Epidermal melanocyte (primary cell): ENCODE measurements at regions not wholly inside any gene's neighbourhood (a gene's known extent, or its start where the extent isn't known, plus 50 kb on each side); places are given as distances from the start of the nearest gene placed in this dataset.

ENCODE experiments used
- DNase-seq: peaks from one replicate; pipeline ENCODE4 v3.0.0; 2011; ENCODE audit warnings: low spot score; ENCODE audit not compliant: insufficient read length

DNA sequence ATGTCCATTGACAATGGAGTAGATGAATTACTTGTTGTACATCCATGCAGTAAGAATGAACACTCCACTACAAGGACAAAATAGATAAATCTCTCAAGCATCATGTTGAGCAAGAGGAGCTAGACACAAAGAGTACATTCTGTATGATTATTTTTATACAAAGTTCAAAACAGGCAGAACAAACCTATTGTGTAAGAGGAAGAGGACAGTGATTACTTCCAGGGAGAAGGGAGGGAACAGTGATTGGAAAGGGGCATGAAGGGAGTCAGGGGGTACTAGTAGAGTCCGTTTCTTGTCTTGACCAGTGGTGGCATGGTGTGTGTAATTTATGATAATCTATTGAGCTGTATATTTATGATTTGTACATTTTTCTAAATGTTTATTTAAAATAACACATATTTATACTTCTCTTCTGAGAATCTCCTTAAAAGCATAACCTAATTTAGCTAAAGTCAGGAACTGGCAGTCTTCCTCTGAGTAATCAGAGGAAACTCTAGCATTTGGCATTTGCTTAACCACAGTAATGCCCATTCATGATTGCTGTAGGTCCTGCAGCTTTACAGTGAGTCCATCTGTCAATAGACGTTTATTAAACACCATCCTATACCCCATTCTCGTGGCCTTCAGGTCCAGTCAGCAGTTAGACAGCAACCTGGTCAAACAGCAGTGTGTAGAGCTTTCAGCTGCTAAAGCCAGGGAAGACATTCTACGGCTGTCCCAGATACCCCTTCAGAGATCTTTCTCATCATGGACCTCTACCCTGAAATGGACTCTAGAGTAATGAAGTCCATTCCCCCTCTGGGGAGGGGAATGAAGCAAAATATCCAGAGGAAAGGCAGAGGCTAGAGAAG is 114.1 kb upstream of the GALNT2 start:
- no peak for DNase-seq

DNA sequence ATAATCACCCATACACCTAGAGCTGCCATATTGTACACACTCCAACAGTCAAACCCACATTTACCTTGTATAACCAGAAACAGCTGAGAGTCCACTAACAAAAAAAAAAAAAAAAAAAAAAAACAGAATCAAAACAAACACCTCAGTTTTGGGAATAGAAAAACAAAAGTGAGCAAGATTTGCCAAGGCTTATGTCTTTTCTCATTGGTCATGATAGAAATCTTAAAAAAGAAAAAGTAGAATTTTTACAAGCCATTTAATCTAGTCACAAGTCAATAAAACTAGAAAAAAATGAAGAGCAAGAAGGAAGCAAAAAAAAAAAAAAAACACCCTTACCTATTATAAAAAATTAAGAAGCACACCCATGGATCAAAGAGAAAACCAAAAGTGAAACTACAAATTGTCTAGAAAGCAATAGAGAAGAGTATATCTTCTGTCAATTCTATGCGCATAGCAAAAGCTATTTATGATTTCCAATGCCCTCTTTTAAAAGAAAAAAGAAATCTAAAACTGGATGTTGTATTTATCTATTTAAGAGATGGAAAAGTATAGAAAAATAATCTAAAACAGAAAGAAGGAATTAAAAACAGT is 113.2 kb upstream of the GALNT2 start:
- no peak for DNase-seq

DNA sequence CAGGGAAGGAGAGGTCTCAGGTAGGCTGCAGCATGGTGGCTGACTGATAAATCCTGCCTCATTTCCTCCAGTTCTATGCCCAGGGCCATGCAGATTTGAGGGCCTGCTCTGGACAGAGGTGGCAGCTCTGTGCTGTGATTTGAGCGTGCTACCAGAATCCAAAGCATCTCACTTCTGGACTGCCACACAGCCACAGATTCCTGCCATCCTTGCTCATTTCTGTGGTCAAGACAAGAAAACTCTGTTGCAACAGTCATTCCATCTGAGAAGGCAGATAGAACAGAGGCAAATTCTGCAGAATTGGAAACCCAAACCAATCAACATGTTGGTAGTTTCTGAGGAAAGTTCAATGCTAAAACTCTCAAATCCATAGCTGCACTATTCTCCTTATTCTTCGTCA is 102.8 kb upstream of the GALNT2 start:
- DNase-seq, result no peak

DNA sequence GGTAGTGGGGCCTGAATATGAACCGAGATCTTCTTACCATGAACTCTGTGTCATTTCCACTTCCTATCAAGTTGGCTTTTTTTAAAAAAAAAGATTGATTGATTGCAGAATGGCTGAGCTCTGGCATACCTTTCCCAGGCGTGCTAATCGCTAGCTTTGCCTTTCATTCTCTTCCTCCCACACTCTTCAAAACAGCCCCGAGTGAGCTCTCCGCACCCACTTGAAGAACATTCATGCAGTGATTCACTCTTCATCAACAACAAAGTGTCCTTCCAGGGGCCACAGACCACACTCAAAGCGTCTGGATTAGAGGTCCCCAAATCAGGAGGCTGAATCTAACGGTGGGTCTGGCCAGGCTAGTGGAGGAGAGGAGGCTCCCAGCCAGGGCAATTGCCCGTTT is 96.3 kb upstream of the GALNT2 start:
- DNase-seq, result no peak

DNA sequence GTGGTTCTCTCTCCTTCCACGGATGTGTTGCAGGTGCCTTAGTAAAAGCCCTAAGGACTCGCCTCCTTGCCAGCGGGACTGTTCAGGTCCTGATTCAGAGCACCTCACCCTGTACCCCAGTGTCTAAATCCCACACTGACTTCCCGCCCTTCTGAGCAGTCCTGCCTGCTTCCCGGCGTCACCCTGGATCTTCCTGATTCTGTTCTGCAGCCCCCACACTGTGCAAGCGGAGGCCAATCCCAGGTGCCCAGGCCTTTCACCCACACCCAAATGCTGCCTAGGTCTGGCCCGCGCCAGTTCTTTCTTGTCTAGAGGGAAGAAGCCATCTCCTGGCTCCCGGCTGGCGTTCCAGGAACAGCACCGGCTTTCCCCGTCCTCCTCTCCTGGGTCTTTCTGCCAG is 95.9 kb upstream of the GALNT2 start:
- no peak for DNase-seq

DNA sequence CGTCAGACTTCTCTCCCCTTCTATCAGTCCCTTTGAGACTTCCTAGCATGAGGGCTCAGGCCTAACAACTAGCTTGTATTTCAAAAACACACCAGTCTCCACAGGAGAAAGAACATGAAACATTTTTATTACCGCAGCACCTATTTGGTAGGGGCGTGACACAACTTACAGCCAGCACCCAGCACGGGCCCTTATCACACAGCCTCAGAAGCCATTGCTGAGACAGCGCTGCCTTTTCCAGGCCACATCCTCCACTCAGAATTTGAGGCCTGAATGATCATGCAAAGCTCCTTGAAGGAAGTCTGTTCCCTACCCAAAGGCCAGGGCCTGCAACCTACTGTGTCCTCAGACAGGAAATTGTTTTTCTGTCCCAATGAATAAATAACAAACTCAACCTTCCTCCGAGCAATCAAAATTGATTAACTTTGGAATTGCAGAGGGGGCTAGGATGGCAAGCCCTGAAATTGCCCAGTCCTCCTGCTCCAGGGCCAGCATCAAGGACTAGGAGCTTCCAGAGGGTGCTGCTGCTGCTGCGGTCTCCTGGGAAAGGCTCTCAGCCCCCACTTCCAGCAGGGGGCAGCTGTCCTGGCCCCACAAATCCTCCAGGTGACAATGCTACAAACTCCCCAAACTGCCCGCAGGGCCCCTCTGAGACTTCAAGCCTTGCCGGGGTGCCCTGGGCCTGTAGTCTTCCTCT is 94.3 kb upstream of the GALNT2 start:
- DNase-seq, result no peak

DNA sequence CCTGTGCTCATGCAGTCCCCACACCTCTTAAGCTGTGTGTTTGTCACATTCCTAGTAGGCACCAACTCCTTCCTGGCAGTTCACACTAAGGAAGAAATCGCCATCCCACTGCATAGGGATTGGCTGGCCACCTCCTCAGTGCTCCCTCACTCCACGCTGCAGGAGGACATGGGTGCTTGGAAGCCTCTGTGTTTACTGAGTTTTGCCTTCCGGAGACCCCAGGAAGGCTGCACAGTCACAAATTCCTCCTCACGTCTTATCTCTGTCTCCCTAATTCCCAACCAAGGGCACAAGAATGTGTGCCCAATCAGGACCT is 93.8 kb upstream of the GALNT2 start:
- DNase-seq, result no peak

DNA sequence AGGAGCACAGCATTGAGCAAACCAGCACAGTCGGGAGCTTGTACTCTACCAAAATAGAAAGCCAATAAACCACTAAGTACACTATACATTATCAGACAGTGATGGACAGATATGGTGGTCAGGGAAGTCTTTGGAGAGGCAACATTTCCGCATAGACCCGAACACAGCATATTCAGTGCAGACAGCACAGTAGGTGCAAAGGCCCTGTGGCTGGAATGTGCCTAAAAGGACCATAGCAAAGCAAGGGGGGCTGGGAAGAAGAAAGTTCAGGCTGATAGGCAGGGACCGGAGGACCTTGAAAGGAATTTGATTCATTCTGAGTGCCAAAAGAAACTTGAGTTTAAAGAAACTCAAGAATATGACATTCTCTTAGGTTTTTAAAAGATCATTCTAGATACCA is 92.0 kb upstream of the GALNT2 start:
- DNase-seq, result no peak

DNA sequence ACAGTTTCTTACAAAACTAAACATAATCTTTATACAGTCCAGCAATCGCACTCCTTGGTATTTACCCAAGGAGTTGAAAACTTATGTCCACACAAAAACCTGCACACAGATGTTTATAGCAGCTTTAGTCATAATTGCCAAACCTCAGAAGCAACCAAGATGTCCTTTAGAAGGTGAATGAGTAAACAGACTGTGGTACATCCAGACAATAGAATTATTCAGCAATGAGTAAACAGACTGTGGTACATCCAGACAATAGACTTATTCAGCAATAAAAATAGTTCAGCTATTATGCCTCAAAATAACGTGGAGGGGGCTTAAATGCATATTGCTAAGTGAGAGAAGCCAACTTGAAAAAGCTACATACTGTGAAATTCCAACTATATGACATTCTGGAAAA is 87.0 kb upstream of the GALNT2 start:
- no peak for DNase-seq

DNA sequence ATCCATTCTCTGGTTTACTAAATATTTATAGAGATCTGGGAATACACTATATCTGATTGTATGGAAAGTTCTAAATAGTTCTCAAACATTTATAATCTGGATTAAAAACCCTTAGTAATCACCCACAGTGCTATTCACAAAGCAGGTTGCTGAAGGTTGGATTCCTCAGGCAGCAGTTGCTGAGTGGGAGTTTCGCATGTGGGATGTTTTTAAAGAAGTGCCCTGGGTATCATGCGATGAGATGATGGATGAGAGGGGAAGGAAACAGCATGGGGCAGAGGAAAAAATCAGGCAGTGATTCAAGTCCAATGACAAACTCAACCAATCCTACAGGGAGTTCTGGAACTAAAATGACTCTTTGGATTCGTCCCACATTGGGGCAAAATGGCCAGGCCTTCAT is 85.3 kb upstream of the GALNT2 start:
- no peak for DNase-seq

DNA sequence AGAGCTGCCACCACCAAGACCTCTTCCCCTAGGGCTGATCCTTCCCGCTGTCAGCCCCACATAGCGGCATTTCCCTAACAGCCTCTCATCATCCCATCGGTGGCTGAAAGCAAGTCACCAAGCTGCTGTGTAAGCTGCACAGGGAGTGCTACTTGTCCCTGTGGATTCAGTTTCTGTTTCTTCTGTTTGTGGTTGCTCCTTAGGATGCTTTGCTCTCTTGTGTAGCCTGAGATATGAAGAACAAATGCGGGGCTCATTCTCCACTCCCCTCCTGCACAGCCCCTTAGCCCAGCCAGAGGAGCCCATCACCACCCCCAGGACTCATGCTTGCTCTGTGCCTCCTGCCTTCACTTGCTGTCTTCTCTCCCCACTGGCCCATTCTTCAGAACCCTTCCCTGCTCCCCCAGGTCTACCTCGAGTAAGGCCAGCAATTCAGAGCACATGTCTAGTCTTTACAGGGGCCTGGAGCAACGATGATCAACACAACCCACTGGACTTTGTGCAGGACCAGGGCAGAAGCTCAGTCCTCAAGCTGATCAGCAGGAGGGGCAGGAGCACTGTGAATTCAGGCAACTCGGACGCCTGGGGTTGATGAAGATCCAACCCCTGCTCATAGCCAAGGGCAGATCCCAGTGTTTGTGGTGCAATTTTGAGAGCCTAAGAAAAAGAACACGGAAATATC is 82.6 kb upstream of the GALNT2 start:
- no peak for DNase-seq

DNA sequence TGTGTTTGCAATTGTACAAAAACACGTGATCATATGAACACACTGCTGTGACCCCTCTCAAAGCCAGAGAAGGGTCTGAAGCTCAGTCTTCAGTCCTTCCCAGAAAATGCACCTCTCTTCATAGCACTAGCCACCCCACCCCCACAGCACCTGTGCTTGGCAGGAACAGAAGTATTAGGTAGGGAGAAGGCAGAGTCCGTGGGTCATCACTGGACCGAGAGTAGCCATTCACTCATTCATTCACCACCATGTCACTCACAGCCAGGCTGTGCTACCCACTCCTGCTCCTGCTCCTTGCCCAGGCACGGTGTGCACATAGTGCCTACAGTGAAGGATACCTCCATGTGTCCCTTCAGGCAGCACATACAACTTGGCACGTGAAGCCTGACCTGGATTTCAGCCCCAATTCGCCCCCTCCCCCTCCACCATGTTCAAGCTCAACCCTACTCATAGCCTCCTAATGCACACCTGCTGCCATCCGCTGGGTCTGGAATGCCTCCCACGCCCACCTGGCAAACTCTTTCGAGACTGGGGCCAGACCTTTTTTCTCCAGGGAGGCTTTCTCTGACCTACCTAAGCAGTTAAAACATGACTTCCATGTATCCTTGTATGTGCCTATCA is 81.9 kb upstream of the GALNT2 start:
- no peak for DNase-seq

DNA sequence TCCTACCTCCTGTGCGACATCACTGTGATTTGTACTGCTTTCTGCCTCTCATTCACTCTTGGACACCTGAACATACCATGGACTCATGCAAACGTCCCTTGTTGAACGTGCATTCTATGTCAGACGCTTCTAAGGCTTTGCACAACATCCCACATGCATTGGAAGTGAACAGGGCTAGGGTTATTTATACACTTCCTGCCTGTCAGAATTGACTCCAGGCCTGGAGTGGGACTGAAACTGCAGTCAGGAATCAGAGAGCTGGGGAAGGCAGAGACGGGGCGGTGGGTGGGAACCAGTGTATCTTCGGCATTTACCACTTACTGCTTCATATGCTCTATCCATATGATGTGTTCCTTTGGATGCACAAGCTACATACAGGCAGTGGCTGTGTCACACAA is 81.4 kb upstream of the GALNT2 start:
- DNase-seq, result no peak

DNA sequence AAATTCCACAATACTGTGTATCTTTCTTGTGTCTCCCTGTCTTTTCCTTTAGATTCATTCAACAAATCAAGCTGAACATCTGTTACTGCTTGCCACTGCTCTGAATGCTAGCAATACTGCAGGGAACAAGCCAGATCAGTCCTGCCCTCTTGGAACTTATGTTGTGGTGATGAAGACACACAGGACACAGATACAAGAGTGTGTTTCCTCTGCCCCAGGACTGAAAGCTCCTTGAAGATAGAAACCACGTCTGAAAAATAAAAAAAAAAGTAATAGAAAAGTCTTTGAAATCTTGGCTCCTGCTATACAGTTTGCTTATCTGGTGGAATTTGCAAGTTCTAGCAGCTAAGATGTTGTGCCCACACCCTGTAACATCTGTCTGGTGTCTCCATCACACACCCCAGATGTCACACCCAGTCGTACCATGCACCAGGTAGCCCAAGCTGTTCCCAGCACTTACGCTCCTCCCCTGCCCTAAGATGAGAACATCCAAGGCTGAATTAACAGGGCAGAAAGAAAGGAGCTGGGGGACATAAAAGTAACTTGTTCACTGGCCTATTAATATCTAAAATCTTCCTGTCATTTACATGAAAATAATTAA is 80.2 kb upstream of the GALNT2 start:
- DNase-seq, result no peak

DNA sequence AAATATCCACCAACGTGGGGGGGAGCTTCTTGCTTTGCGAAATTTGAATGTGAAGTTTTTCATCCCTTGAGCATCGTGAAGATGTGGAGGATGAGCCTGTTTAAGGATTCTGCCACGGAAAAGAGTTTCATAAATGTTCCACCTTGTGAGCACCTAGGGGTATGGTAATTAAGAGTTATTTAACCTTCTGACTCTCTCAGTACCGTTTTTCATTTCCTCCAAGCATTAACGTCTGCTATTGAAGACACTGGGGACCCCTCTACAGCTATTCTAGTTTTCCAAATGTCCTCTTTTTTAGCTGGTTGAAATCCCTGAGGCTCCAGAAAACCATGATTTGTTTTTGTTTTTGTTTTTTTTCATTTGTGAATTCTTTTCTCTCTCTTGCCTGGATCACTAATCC is 79.1 kb upstream of the GALNT2 start:
- DNase-seq, result no peak

DNA sequence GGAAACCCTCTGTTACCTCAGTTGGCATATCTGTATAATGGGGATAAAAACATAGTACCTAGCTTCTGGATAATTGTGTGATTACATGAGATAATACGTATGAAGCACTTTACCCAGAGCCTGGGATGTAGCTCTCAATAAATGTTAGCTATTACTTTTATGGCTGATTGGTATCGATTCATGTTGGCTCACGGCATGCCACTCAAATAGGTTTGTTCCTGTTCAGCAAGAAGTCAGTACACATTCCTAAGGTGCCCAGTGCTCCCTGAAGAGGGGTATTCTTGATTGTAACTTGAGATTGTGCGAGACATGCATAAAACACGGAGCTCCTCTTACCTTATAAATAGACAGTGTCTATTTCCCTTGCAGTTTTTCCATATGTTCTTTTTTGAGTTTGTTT is 78.5 kb upstream of the GALNT2 start:
- DNase-seq, result no peak

DNA sequence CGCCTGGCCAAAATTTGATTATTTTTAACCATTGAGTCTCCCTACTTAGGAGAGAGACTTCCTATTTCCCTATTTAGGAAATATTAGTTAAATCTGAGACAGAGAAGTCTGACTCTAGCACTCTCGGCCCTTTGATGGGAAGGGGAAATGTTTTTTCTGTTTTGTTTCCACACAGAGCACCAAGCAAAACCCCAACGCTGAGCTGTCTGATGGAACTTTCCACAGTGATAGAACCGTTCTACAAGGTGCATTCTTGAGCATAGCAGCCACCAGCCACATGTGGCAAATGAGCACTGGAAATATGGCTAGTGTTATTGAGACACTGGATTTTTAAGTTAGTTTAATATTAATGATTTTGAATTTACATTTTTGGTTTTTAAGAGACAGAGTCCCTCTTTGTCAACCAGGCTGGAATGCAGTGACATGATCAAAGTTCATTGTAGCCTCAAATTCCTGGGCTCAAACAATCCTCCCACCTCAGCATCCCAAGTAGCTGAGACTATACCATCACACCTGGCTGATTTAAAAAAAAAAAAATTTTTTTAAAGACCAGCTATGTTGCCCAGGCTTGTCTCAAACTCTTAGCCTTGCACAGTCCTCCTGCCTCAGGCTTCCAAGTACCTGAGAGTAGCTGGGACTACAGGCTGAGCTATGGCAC is 77.3 kb upstream of the GALNT2 start:
- DNase-seq, result no peak

DNA sequence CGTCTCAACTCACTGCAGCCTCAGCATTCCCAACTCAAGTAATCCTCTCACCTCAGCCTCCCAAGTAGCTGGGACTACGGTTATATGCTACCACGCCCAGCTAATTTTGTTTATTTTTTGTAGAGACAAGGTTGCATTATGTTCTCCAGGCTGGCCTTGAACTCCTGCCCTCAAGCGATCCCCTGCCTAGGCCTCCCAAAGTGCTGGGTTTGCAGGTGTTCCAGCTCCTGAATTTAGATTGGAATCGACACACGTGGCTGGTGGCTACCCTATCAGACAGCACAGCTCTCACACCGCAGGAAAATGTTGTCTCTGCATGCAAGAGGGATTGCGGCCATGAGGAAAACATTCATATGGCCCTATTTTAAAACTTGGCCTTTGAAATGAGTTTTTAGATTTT is 76.7 kb upstream of the GALNT2 start:
- DNase-seq, result no peak

DNA sequence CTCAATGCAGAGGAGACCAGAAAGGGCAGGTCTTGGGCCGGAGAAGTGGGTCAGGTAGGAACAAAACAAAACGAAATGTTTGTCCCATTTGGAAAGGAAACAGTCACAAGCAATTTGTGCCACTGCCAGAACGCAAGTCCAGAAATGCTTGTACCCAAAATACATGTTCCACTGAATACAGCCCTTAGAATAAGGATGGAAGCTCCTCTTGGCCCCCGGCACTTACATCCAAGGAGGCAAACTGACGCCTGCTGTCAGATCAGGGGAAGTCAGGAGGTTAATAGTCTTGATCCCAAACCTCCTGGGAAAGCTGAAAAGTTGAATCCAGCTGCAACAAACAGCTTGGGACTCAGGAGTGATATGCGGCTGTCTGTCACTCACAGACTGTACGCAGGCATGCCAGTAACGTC is 75.9 kb upstream of the GALNT2 start:
- no peak for DNase-seq

DNA sequence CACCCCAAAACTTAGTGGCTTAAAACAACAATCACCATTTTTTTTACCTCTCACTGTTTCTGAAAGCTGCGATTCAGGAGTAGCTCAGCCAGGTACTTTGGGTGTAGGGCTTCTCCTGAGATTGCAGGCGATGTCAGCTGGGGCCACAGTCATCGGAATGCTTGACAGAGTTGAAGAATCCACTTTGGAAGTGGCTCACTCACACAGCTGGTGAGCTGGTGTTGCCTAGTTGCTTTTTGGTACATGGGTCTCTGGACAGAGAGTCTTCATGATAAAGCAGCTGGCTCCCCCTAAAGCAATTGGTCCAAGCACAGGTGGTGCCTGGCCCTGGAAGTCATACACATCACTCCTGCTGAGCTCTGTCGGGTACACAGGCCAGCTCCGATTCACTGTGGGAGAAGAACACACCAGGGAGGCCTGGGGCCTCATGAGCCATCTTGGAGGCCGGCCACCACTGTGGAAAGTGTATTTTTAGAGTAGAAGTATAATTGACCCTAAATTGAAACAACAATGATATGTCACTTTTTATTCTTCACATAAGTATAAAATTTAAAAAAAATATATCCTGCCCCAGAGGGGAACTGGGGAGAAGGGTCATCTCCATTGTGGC is 75.2 kb upstream of the GALNT2 start:
- DNase-seq, result no peak

DNA sequence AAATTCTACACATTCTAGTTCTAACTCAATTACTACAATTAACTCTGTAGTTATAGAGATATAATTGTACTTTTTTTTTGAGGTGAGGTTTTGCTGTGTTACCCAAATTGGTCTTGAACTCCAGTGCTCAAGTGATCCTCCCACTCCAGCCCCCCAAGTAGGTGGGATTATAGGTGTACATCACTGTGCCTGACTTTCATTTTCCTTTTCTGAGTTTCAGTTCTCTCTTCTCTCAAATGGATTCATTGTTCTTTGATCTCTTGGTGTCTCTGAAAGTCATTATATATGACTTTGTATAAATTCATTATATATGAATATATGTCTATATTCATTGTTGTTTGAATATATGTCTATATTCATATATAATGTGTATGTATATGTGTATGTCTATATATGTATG is 74.0 kb upstream of the GALNT2 start:
- no peak for DNase-seq
